Liver (tissue), 3 donors: ENCODE measurements at regions not wholly inside any gene's neighbourhood (a gene's known extent, or its start where the extent isn't known, plus 50 kb on each side); places are given as distances from the start of the nearest gene placed in this dataset.

ENCODE experiments used
- ATF3 ChIP-seq: IDR thresholded peaks from 2 replicates; pipeline ENCODE4 v1.6.1; 2016; ENCODE audit warnings: antibody characterized with exemption
- CTCF ChIP-seq: fragments of 150-350 bp; IDR thresholded peaks from 2 replicates; pipeline ENCODE4 v1.5.1; 2017; ENCODE audit warnings: improper control_type of control experiment, low read depth, low read length; ENCODE audit not compliant: missing input control
- EGR1 ChIP-seq, 2 donors: IDR thresholded peaks; 2 replicates each; pipeline ENCODE4 v1.6.1; 2016 to 2018; ENCODE audit warnings: antibody characterized with exemption in 2 of 2, low read depth in 2 of 2
- GABPA ChIP-seq, 2 donors: IDR thresholded peaks in 1 of 2; conservative IDR thresholded peaks in 1 of 2; 2 replicates each; pipeline ENCODE4 v1.6.1; 2016; ENCODE audit warnings: antibody characterized with exemption in 2 of 2, mild to moderate bottlenecking in 1 of 2, moderate library complexity in 1 of 2
- HNF4G ChIP-seq: IDR thresholded peaks from 2 replicates; pipeline ENCODE4 v1.6.1; 2016; ENCODE audit warnings: antibody characterized with exemption
- JUND ChIP-seq, 2 donors: IDR thresholded peaks; 2 replicates each; pipeline ENCODE4 v1.6.1; 2016; ENCODE audit warnings: antibody characterized with exemption in 2 of 2
- MAX ChIP-seq: IDR thresholded peaks from 2 replicates; pipeline ENCODE4 v1.6.1; 2016; ENCODE audit warnings: antibody characterized with exemption
- RAD21 ChIP-seq, 2 donors: IDR thresholded peaks; 2 replicates each; pipeline ENCODE4 v1.6.1; 2016; ENCODE audit warnings: antibody characterized with exemption in 2 of 2, mild to moderate bottlenecking in 2 of 2
- REST ChIP-seq: IDR thresholded peaks from 2 replicates; pipeline ENCODE4 v1.6.1; 2016; ENCODE audit warnings: antibody characterized with exemption, mild to moderate bottlenecking
- RXRA ChIP-seq, 2 donors: IDR thresholded peaks; 2 replicates each; pipeline ENCODE4 v1.6.1; 2017 to 2018; ENCODE audit warnings: antibody characterized with exemption in 2 of 2, mild to moderate bottlenecking in 1 of 2
- SP1 ChIP-seq: IDR thresholded peaks from 2 replicates; pipeline ENCODE4 v1.6.1; 2018; ENCODE audit warnings: antibody characterized with exemption, mild to moderate bottlenecking
- TAF1 ChIP-seq: conservative IDR thresholded peaks from 2 replicates; pipeline ENCODE4 v1.6.1; 2016; ENCODE audit warnings: antibody characterized with exemption, mild to moderate bottlenecking
- YY1 ChIP-seq: IDR thresholded peaks from 2 replicates; pipeline ENCODE4 v1.6.1; 2016; ENCODE audit warnings: antibody characterized with exemption, mild to moderate bottlenecking
- ZBTB33 ChIP-seq: IDR thresholded peaks from 2 replicates; pipeline ENCODE4 v1.6.1; 2016; ENCODE audit warnings: antibody characterized with exemption
- donor health status: healthy.
- donor health status: healthy.

GRCh38 chr20:57927376-57927775 is 217.6 kb upstream of the PMEPA1 start:
- TF ChIP-seq REST: no peak
- no peak for TF ChIP-seq CTCF
- no peak for TF ChIP-seq ZBTB33
- no peak for TF ChIP-seq MAX
- no peak for TF ChIP-seq GABPA (IDR thresholded peaks at IDR 0.05 in 1 of 2, conservative IDR thresholded peaks at IDR 0.05 in 1 of 2)
- TF ChIP-seq SP1: no peak
- no peak for TF ChIP-seq RXRA (IDR thresholded peaks at IDR 0.05)
- TF ChIP-seq YY1: no peak
- no peak for TF ChIP-seq EGR1 (IDR thresholded peaks at IDR 0.05; ENCODE audit: low read depth in 2 of 2)
- TF ChIP-seq HNF4G: no peak
- TF ChIP-seq JUND (IDR thresholded peaks at IDR 0.05): no peak
- no peak for TF ChIP-seq RAD21 (IDR thresholded peaks at IDR 0.05)
- TF ChIP-seq ATF3: no peak
- TF ChIP-seq TAF1: no peak
